ENCODE measurements at regions not wholly inside any gene's neighbourhood (a gene's known extent, or its start where the extent isn't known, plus 50 kb on each side); places are given as distances from the start of the nearest gene placed in this dataset.

GRCh38 chr16:48013491-48013901, 142.3 kb downstream of the ABCC12 start:
- Histone ChIP-seq H3K36me3 (ENCODE audit: control insufficient read depth, insufficient read depth, low read length) (no peaks in the 10 kb centered on the region), H3K27me3 (ENCODE audit: control insufficient read depth in 2 of 2, insufficient read depth in 2 of 2, low read length in 2 of 2) (peaks cover 0 to 4% of the 10 kb centered on the region in 2 experiments; a peak in 1 of 5 replicates), H3K9me1 (ENCODE audit: control insufficient read depth, insufficient read depth, low read length) (no peaks in the 10 kb centered on the region), H3K9ac (ENCODE audit: insufficient read depth in 1 of 2, low read depth in 2 of 2, low read length in 2 of 2) (no peak overlapping the region), H4K20me1 (replicated peaks; ENCODE audit: control insufficient read depth, insufficient read depth, low read length) (no peaks in the 10 kb centered on the region), H3K4me2 (ENCODE audit: insufficient read depth, low read length) (no peak overlapping the region), H3K9me3 (replicated peaks; ENCODE audit: control insufficient read depth, insufficient read depth, low read depth, low read length) (no peaks in the 10 kb centered on the region), H2AFZ (ENCODE audit: low read depth, low read length) (no peak overlapping the region), H3K27ac (ENCODE audit: extremely low read depth, low read depth, low read length) (no peak overlapping the region), H3K79me2 (ENCODE audit: control insufficient read depth, insufficient read depth, low read length) (no peaks in the 10 kb centered on the region), H3K4me3 (no peak overlapping the region), H3K4me1 (replicated peaks in 1 of 2; ENCODE audit: control insufficient read depth in 2 of 2, insufficient read depth in 2 of 2, low read length in 2 of 2) (no peaks in the 10 kb centered on the region)
- intact Hi-C loops (cut with micrococcal nuclease), result no loop called here
- FAIRE-seq (no peak), DNase-seq (ENCODE audit: extremely low read depth in 1 of 4, low spot score in 3 of 4) (no peak), ATAC-seq (no peak)
- 2% methylated on average over 6 of the region's 6 CpGs for WGBS (ENCODE audit: insufficient coverage, low coverage, missing lambda C conversion rate)
- POLR2A ChIA-PET, result no interaction called here
- no TSS peak for BruUV-seq (replicated peaks)
- in situ Hi-C loops (cut with MboI), result no loop called here
- CTCF ChIA-PET (ENCODE audit: low intra/inter-chr PET ratio), result no interaction called here
- TF ChIP-seq NFATC3 (IDR thresholded peaks at IDR 0.05) (no peak), ZFP30 (CRISPR knock-in tag; IDR thresholded peaks at IDR 0.05; ENCODE audit: borderline replicate concordance) (no peak), SNAPC5 (CRISPR knock-in tag; IDR thresholded peaks at IDR 0.05) (no peak), RBM34 (IDR thresholded peaks at IDR 0.05; ENCODE audit: borderline replicate concordance, insufficient read depth, low read length) (no peak), ATF4 (CRISPR knock-in tag; IDR thresholded peaks at IDR 0.05) (no peak), NR3C1 (CRISPR knock-in tag; IDR thresholded peaks at IDR 0.05) (no peak), IRF2 (CRISPR knock-in tag; IDR thresholded peaks at IDR 0.05) (no peak), AFF1 (IDR thresholded peaks at IDR 0.05; ENCODE audit: low read depth in 1 of 2, partially characterized antibody in 2 of 2) (no peak), CHD4 (IDR thresholded peaks at IDR 0.05; ENCODE audit: insufficient read depth, insufficient replicate concordance, low read depth, low read length, poor library complexity, severe bottlenecking) (no peak), ZNF175 (CRISPR knock-in tag; IDR thresholded peaks at IDR 0.05; ENCODE audit: low read depth) (no peak), BCOR (IDR thresholded peaks at IDR 0.05) (no peak), HMG20B (CRISPR knock-in tag; IDR thresholded peaks at IDR 0.05) (no peak)
